ENCODE measurements at regions not wholly inside any gene's neighbourhood (a gene's known extent, or its start where the extent isn't known, plus 50 kb on each side); places are given as distances from the start of the nearest gene placed in this dataset.
"Not testable (repeated sequence)": the region's sequence is repeated elsewhere in the genome, so short reads cannot be mapped to it uniquely, and the experiment has no call there.

DNA sequence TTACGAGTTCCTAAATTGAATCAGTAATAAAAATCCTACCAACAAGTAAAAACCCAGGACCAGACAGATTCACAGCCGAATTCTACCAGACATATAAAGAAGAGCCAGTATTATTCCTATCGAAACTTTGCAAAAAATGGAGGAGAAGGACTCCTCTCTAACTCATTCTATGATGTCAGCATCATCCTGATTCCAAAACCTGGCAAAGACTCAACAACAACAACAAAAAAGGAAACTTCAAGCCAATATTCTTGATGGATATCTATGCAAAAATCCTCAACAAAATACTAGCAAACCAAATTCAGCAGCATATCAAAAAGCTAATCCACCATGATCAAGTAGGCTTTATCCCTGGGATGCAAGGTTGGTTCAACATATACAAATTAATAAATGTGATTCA is 84.6 kb upstream of the ADRB2 start:
- WGBS, 2 donors (ENCODE audit: extremely low coverage in 2 of 2, insufficient read length in 2 of 2, insufficient replicate concordance in 1 of 2): no CpG with 5 or more reads among the region's 3 CpGs
- H3K4ac ChIP-seq (ENCODE audit: low read length); H3K27me3 ChIP-seq (ENCODE audit: control insufficient read depth in 3 of 3, insufficient read depth in 3 of 3, low read depth in 1 of 3, low read length in 3 of 3); DNase-seq (ENCODE audit: low spot score); H3K9me3 ChIP-seq (replicated peaks in 1 of 2; ENCODE audit: control insufficient read depth in 2 of 2, insufficient read depth in 1 of 2, low read depth in 1 of 2, low read length in 2 of 2); H3K36me3 ChIP-seq (replicated peaks in 1 of 2; ENCODE audit: control insufficient read depth in 2 of 2, insufficient read depth in 2 of 2, low read length in 2 of 2); H3K18ac ChIP-seq (ENCODE audit: low read length); H2BK5ac ChIP-seq (ENCODE audit: low read length); H3K4me2 ChIP-seq (ENCODE audit: insufficient read depth, low read length, poor library complexity, severe bottlenecking); H4K91ac ChIP-seq (ENCODE audit: low read depth, low read length, poor library complexity); H4K8ac ChIP-seq (ENCODE audit: low read depth, low read length); H3K14ac ChIP-seq (ENCODE audit: low read length); H2AK5ac ChIP-seq (ENCODE audit: low read depth, low read length); H2AFZ ChIP-seq (ENCODE audit: low read length); H3K4me3 ChIP-seq (ENCODE audit: low read length in 2 of 2); H3K27ac ChIP-seq (replicated peaks; ENCODE audit: low read length); H2BK12ac ChIP-seq (ENCODE audit: low read length); H3K79me1 ChIP-seq (ENCODE audit: low read depth, low read length); H3K9ac ChIP-seq (ENCODE audit: low read depth, low read length, poor library complexity); H3K4me1 ChIP-seq (ENCODE audit: control insufficient read depth in 2 of 2, insufficient read depth in 1 of 2, low read depth in 1 of 2, low read length in 2 of 2); H2BK15ac ChIP-seq (ENCODE audit: low read length); H2BK120ac ChIP-seq (ENCODE audit: low read depth, low read length); H3K23ac ChIP-seq (ENCODE audit: low read depth, low read length, poor library complexity): not testable (repeated sequence)

DNA sequence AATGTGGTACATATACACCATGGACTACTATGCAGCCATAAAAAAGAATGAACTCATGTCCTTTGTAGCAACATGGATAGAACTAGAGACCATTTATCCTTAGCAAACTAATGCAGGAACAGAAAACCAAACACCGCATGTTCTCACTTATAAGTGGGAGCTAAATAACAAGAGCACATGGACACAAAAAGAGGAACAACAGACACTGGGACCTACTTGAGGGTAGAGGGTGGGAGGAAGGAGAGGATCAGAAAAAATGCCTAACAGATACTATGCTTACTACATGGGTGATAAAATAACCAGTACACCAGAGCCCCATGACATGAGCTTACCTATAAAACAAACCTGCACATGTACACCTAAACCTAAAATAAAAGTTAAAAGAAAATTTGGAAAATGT is 82.0 kb upstream of the ADRB2 start:
- not testable (repeated sequence) for H3K14ac ChIP-seq (ENCODE audit: low read length); H3K79me1 ChIP-seq (ENCODE audit: low read depth, low read length); H3K4me3 ChIP-seq (ENCODE audit: low read length in 2 of 2); H3K23ac ChIP-seq (ENCODE audit: low read depth, low read length, poor library complexity); H4K91ac ChIP-seq (ENCODE audit: low read depth, low read length, poor library complexity); H2AFZ ChIP-seq (ENCODE audit: low read length); H3K4me2 ChIP-seq (ENCODE audit: insufficient read depth, low read length, poor library complexity, severe bottlenecking); H3K27me3 ChIP-seq (ENCODE audit: control insufficient read depth in 3 of 3, insufficient read depth in 3 of 3, low read depth in 1 of 3, low read length in 3 of 3); H3K9ac ChIP-seq (ENCODE audit: low read depth, low read length, poor library complexity); H2AK5ac ChIP-seq (ENCODE audit: low read depth, low read length); H2BK5ac ChIP-seq (ENCODE audit: low read length); H4K8ac ChIP-seq (ENCODE audit: low read depth, low read length); H3K36me3 ChIP-seq (replicated peaks in 1 of 2; ENCODE audit: control insufficient read depth in 2 of 2, insufficient read depth in 2 of 2, low read length in 2 of 2); DNase-seq (ENCODE audit: low spot score); H3K4ac ChIP-seq (ENCODE audit: low read length); H3K4me1 ChIP-seq (ENCODE audit: control insufficient read depth in 2 of 2, insufficient read depth in 1 of 2, low read depth in 1 of 2, low read length in 2 of 2); H2BK120ac ChIP-seq (ENCODE audit: low read depth, low read length); H3K9me3 ChIP-seq (replicated peaks in 1 of 2; ENCODE audit: control insufficient read depth in 2 of 2, insufficient read depth in 1 of 2, low read depth in 1 of 2, low read length in 2 of 2); H2BK15ac ChIP-seq (ENCODE audit: low read length); H3K18ac ChIP-seq (ENCODE audit: low read length); H2BK12ac ChIP-seq (ENCODE audit: low read length); H3K27ac ChIP-seq (replicated peaks; ENCODE audit: low read length)
- no CpG with 5 or more reads among the region's 1 CpG for WGBS, 2 donors (ENCODE audit: extremely low coverage in 2 of 2, insufficient read length in 2 of 2, insufficient replicate concordance in 1 of 2)

DNA sequence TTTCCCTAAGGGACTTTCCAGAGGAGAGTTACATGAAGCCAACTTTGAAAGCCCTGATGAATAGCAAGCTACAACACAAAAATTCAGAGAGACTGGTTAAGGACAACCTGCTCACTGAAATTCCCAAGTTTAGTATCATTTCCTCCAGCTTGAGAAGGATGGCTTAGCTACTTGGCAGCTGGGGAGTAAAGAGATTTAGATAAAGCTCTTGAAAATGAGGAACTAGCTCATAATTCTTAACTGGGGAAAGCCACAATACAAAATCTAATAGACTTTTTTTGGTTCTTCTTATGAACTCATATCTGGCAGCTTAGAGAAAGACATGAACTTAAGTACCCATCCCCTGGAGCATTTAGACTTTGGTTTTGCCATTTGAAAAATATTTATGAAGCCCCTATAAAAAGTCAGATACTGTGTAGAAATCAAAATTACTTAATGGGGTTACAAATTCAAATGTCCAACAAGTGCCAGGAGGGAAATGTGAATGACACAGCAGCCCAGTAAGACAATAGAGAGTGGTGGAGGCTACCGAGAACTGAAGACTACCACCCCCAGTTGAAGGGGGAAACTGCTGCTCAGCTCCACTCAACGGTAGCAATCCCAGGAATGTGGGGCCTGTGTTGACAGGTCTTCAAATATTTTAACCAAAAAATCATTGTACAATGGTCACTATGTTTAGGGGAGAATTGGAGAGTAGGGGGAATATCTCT is 79.4 kb upstream of the ADRB2 start:
- H2BK5ac ChIP-seq (ENCODE audit: low read length): no peak overlapping the region
- no peaks in the 10 kb centered on the region for H3K9me3 ChIP-seq (replicated peaks in 1 of 2; ENCODE audit: control insufficient read depth in 2 of 2, insufficient read depth in 1 of 2, low read depth in 1 of 2, low read length in 2 of 2)
- H3K4me1 ChIP-seq (ENCODE audit: control insufficient read depth in 2 of 2, insufficient read depth in 1 of 2, low read depth in 1 of 2, low read length in 2 of 2): no peaks in the 10 kb centered on the region
- H4K91ac ChIP-seq (ENCODE audit: low read depth, low read length, poor library complexity): no peak overlapping the region
- no peak overlapping the region for H3K4me3 ChIP-seq (ENCODE audit: low read length in 2 of 2)
- H2BK15ac ChIP-seq (ENCODE audit: low read length): no peak overlapping the region
- no peak overlapping the region for H3K4ac ChIP-seq (ENCODE audit: low read length)
- no peak for DNase-seq (ENCODE audit: low spot score)
- H3K36me3 ChIP-seq (replicated peaks in 1 of 2; ENCODE audit: control insufficient read depth in 2 of 2, insufficient read depth in 2 of 2, low read length in 2 of 2): no peaks in the 10 kb centered on the region
- no peak overlapping the region for H2BK12ac ChIP-seq (ENCODE audit: low read length)
- no peak overlapping the region for H3K27ac ChIP-seq (replicated peaks; ENCODE audit: low read length)
- no peak overlapping the region for H3K9ac ChIP-seq (ENCODE audit: low read depth, low read length, poor library complexity)
- WGBS, 2 donors (ENCODE audit: extremely low coverage in 2 of 2, insufficient read length in 2 of 2, insufficient replicate concordance in 1 of 2): no CpG with 5 or more reads among the region's 2 CpGs
- H2AK5ac ChIP-seq (ENCODE audit: low read depth, low read length): no peak overlapping the region
- H3K79me1 ChIP-seq (ENCODE audit: low read depth, low read length): no peaks in the 10 kb centered on the region
- H2BK120ac ChIP-seq (ENCODE audit: low read depth, low read length): no peak overlapping the region
- H3K4me2 ChIP-seq (ENCODE audit: insufficient read depth, low read length, poor library complexity, severe bottlenecking): no peak overlapping the region
- H3K18ac ChIP-seq (ENCODE audit: low read length): no peak overlapping the region
- no peak overlapping the region for H4K8ac ChIP-seq (ENCODE audit: low read depth, low read length)
- H3K27me3 ChIP-seq (ENCODE audit: control insufficient read depth in 3 of 3, insufficient read depth in 3 of 3, low read depth in 1 of 3, low read length in 3 of 3): no peaks in the 10 kb centered on the region
- H2AFZ ChIP-seq (ENCODE audit: low read length): no peak overlapping the region
- no peak overlapping the region for H3K23ac ChIP-seq (ENCODE audit: low read depth, low read length, poor library complexity)
- H3K14ac ChIP-seq (ENCODE audit: low read length): no peak overlapping the region

DNA sequence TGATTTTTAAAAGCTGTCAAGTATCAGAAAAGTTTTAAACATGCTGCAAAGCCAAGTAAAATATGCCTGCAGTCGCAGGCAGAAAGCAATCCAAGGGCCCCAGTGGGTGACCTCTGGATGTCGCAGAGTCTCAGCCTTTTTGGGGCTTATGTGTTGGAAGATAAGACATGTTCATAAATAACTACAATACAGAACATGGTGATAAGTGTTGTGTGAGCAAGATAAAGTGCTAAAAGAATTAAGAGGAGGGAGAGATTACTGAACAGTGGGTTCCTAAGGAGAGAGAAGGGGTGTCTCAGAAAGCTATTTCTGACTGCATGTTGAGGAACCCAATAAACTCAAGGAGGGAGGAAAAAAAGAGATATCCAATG is 78.9 kb upstream of the ADRB2 start:
- Histone ChIP-seq H2BK120ac (ENCODE audit: low read depth, low read length) (no peak overlapping the region), H3K4me1 (ENCODE audit: control insufficient read depth in 2 of 2, insufficient read depth in 1 of 2, low read depth in 1 of 2, low read length in 2 of 2) (no peaks in the 10 kb centered on the region), H2AK5ac (ENCODE audit: low read depth, low read length) (no peak overlapping the region), H3K4me3 (ENCODE audit: low read length in 2 of 2) (no peak overlapping the region), H3K18ac (ENCODE audit: low read length) (no peak overlapping the region), H3K14ac (ENCODE audit: low read length) (no peak overlapping the region), H2BK5ac (ENCODE audit: low read length) (no peak overlapping the region), H4K91ac (ENCODE audit: low read depth, low read length, poor library complexity) (no peak overlapping the region), H3K4ac (ENCODE audit: low read length) (no peak overlapping the region), H3K27me3 (ENCODE audit: control insufficient read depth in 3 of 3, insufficient read depth in 3 of 3, low read depth in 1 of 3, low read length in 3 of 3) (no peaks in the 10 kb centered on the region), H3K9me3 (replicated peaks in 1 of 2; ENCODE audit: control insufficient read depth in 2 of 2, insufficient read depth in 1 of 2, low read depth in 1 of 2, low read length in 2 of 2) (no peaks in the 10 kb centered on the region), H3K9ac (ENCODE audit: low read depth, low read length, poor library complexity) (no peak overlapping the region), H2BK12ac (ENCODE audit: low read length) (no peak overlapping the region), H3K27ac (replicated peaks; ENCODE audit: low read length) (no peak overlapping the region), H3K36me3 (replicated peaks in 1 of 2; ENCODE audit: control insufficient read depth in 2 of 2, insufficient read depth in 2 of 2, low read length in 2 of 2) (no peaks in the 10 kb centered on the region), H2AFZ (ENCODE audit: low read length) (no peak overlapping the region), H2BK15ac (ENCODE audit: low read length) (no peak overlapping the region), H4K8ac (ENCODE audit: low read depth, low read length) (no peak overlapping the region), H3K4me2 (ENCODE audit: insufficient read depth, low read length, poor library complexity, severe bottlenecking) (no peak overlapping the region), H3K79me1 (ENCODE audit: low read depth, low read length) (no peaks in the 10 kb centered on the region), H3K23ac (ENCODE audit: low read depth, low read length, poor library complexity) (no peak overlapping the region)
- no CpG with 5 or more reads among the region's 2 CpGs for WGBS, 2 donors (ENCODE audit: extremely low coverage in 2 of 2, insufficient read length in 2 of 2, insufficient replicate concordance in 1 of 2)
- DNase-seq (ENCODE audit: low spot score): no peak

Data from neuronal stem cell (in vitro differentiated cells).